B cell (primary cell): ENCODE measurements at regions not wholly inside any gene's neighbourhood (a gene's known extent, or its start where the extent isn't known, plus 50 kb on each side); places are given as distances from the start of the nearest gene placed in this dataset.

Experiments used
- ATAC-seq: fragments of 200-7000 bp; cut with Tn5 transposase; one replicate; pipeline ENCODE4 v1.10.0; 2021; ENCODE audit warnings: low read depth, mild to moderate bottlenecking, moderate number of reproducible peaks, moderate library complexity
- CTCF ChIA-PET: fragments of 350-600 bp; sonication (Branson Sonifier 250); formaldehyde crosslinking; loops from one replicate; lab custom pipeline; 2021; ENCODE audit warnings: antibody characterized with exemption, inconsistent platforms; lab: Charles Lee
- POLR2A ChIA-PET: fragments of 350-600 bp; sonication (Branson Sonifier 250); formaldehyde crosslinking; loops from one replicate; lab custom pipeline; 2021; ENCODE audit warnings: antibody characterized with exemption; lab: Charles Lee
- DNase-seq: peaks from one replicate; pipeline ENCODE4 v3.0.0; 2013
- H2AFZ ChIP-seq: 2 replicates; pipeline ENCODE4 v1.6.1; 2012; ENCODE audit warnings: mild to moderate bottlenecking, low read depth, low read length; ENCODE audit not compliant: insufficient read depth, poor library complexity, severe bottlenecking
- H3K27ac ChIP-seq, 2 donors: 1 replicate in 1 of 2; 2 replicates in 1 of 2; pipeline ENCODE4 v1.5.1; 2012 to 2013; ENCODE audit warnings: low read length in 2 of 2, mild to moderate bottlenecking in 2 of 2, moderate library complexity in 1 of 2
- H3K27me3 ChIP-seq, 4 experiments: fragments of 200-600 bp in 1 of 4; sonication (generic) in 1 of 4; replicated peaks in 1 of 4; 1 replicate in 2 of 4; 2 replicates in 2 of 4; pipeline versions ENCODE4 v1.6.1 to v1.7.0; 2013 to 2016; ENCODE audit warnings: low read length in 3 of 4, mild to moderate bottlenecking in 2 of 4, mixed read lengths in 1 of 4, moderate library complexity in 1 of 4; ENCODE audit not compliant: insufficient read depth in 4 of 4, control insufficient read depth in 3 of 4; ENCODE audit errors: control extremely low read depth in 1 of 4
- H3K36me3 ChIP-seq, 2 experiments: replicated peaks in 1 of 2; 1 replicate in 1 of 2; 2 replicates in 1 of 2; pipeline versions ENCODE4 v1.6.1 to v1.7.1; 2013; ENCODE audit warnings: low read length in 1 of 2; ENCODE audit not compliant: insufficient read depth in 2 of 2, control insufficient read depth in 1 of 2; ENCODE audit errors: control extremely low read depth in 1 of 2, extremely low read depth in 1 of 2
- H3K4me1 ChIP-seq, 2 donors: fragments of 200-600 bp in 1 of 2; sonication (generic) in 1 of 2; 1 replicate in 1 of 2; 2 replicates in 1 of 2; pipeline versions ENCODE4 v1.5.1 to v1.6.1; 2013 to 2017; ENCODE audit warnings: low read length in 2 of 2; ENCODE audit not compliant: control insufficient read depth in 2 of 2, insufficient read depth in 2 of 2
- H3K4me2 ChIP-seq: replicated peaks from 2 replicates; pipeline ENCODE3; 2012; ENCODE audit warnings: mild to moderate bottlenecking, low read depth, low read length; ENCODE audit not compliant: poor library complexity, severe bottlenecking
- H3K4me3 ChIP-seq, 5 experiments: fragments of 200-600 bp in 1 of 5; sonication (generic) in 1 of 5; 1 replicate in 3 of 5; 2 replicates in 2 of 5; pipeline versions ENCODE4 v1.5.1 to v1.7.0; 2011 to 2016; ENCODE audit warnings: low read length in 4 of 5, mild to moderate bottlenecking in 4 of 5, low read depth in 2 of 5, control low read depth in 1 of 5, moderate library complexity in 1 of 5; ENCODE audit not compliant: insufficient read depth in 1 of 5; ENCODE audit errors: control extremely low read depth in 1 of 5, extremely low read depth in 1 of 5
- H3K79me2 ChIP-seq: fragments of 200-600 bp; sonication (generic); one replicate; pipeline ENCODE4 v1.6.0; 2016; ENCODE audit warnings: low read length; ENCODE audit not compliant: control insufficient read depth, insufficient read depth
- H3K9ac ChIP-seq: fragments of 200-600 bp; sonication (generic); 2 replicates; pipeline ENCODE4 v1.6.1; 2017; ENCODE audit warnings: mild to moderate bottlenecking, low read length, moderate library complexity
- H3K9me3 ChIP-seq, 3 donors: one replicate each; pipeline versions ENCODE4 v1.6.1 to v1.7.1; 2013; ENCODE audit warnings: low read length in 2 of 3; ENCODE audit not compliant: control insufficient read depth in 2 of 3, insufficient read depth in 1 of 3; ENCODE audit errors: control extremely low read depth in 1 of 3
- H4K20me1 ChIP-seq: 2 replicates; pipeline ENCODE4 v1.6.0; 2012; ENCODE audit warnings: mild to moderate bottlenecking, low read length; ENCODE audit not compliant: insufficient read depth, control insufficient read depth, poor library complexity, severe bottlenecking
- H3K27ac Mint-ChIP-seq: one replicate; pipeline ENCODE4 v1.8.0; 2021; ENCODE audit warnings: mixed read lengths
- H3K27me3 Mint-ChIP-seq: one replicate; pipeline ENCODE4 v1.8.0; 2021; ENCODE audit warnings: mixed read lengths
- H3K4me1 Mint-ChIP-seq: one replicate; pipeline ENCODE4 v1.8.0; 2021; ENCODE audit warnings: mixed read lengths
- H3K4me3 Mint-ChIP-seq: one replicate; pipeline ENCODE4 v1.8.0; 2021; ENCODE audit warnings: mixed read lengths
- H3K9me3 Mint-ChIP-seq: one replicate; pipeline ENCODE4 v1.8.0; 2022; ENCODE audit warnings: mixed read lengths; ENCODE audit not compliant: insufficient read depth
- EZH2 ChIP-seq: IDR thresholded peaks from 2 replicates; pipeline ENCODE4 v1.6.1; 2012; ENCODE audit warnings: borderline replicate concordance, low read depth, mild to moderate bottlenecking, moderate library complexity, low read length; ENCODE audit not compliant: insufficient read depth, poor library complexity, severe bottlenecking
- WGBS: methylation state at CpG from one replicate; pipeline ENCODE4 v1.1.5; 2013; ENCODE audit warnings: missing lambda C conversion rate; ENCODE audit not compliant: insufficient coverage; 5-methylcytosine and 5-hydroxymethylcytosine counted together
- intact Hi-C: fragments of 100-400 bp; cut with micrococcal nuclease; formaldehyde crosslinking; loops from one replicate; pipeline ENCODE4 v1.10.0; 2022
- TF ChIP-seq, protein P1 (sequence below): fragments of 200-600 bp; IDR thresholded peaks from one replicate; pipeline ENCODE4 v1.8.0; 2022; ENCODE audit warnings: antibody characterized with exemption, mild to moderate bottlenecking

- no peak overlapping the region for H3K9ac ChIP-seq
- no peak overlapping the region for H2AFZ ChIP-seq
- H3K79me2 ChIP-seq = no peaks in the 10 kb centered on the region
- H3K4me1 ChIP-seq = no peaks in the 10 kb centered on the region
- no peaks in the 10 kb centered on the region for H4K20me1 ChIP-seq
- H3K27me3 ChIP-seq = peaks cover 0 to 7% (median 0%) of the 10 kb centered on the region in 4 experiments
- no peak overlapping the region for H3K4me3 ChIP-seq
- H3K9me3 ChIP-seq = peaks cover 0 to 19% (median 15%) of the 10 kb centered on the region in 3 donors
- intact Hi-C loops = no loop called here
- no peaks in the 10 kb centered on the region for H3K36me3 ChIP-seq
- H3K4me1 Mint-ChIP-seq = no peaks in the 10 kb centered on the region
- H3K27me3 Mint-ChIP-seq = peaks cover 17% of the 10 kb centered on the region
- no peak for TF ChIP-seq EZH2
- TF ChIP-seq, protein P1, sequence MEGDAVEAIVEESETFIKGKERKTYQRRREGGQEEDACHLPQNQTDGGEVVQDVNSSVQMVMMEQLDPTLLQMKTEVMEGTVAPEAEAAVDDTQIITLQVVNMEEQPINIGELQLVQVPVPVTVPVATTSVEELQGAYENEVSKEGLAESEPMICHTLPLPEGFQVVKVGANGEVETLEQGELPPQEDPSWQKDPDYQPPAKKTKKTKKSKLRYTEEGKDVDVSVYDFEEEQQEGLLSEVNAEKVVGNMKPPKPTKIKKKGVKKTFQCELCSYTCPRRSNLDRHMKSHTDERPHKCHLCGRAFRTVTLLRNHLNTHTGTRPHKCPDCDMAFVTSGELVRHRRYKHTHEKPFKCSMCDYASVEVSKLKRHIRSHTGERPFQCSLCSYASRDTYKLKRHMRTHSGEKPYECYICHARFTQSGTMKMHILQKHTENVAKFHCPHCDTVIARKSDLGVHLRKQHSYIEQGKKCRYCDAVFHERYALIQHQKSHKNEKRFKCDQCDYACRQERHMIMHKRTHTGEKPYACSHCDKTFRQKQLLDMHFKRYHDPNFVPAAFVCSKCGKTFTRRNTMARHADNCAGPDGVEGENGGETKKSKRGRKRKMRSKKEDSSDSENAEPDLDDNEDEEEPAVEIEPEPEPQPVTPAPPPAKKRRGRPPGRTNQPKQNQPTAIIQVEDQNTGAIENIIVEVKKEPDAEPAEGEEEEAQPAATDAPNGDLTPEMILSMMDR = no peak
- WGBS = no CpG with 5 or more reads among the region's 1 CpG
- H3K9me3 Mint-ChIP-seq = peaks cover 3% of the 10 kb centered on the region
- no peak overlapping the region for H3K27ac ChIP-seq
- DNase-seq = no peak
- POLR2A ChIA-PET = no interaction called here
- ATAC-seq = no peak
- H3K27ac Mint-ChIP-seq = no peak overlapping the region
- no peak overlapping the region for H3K4me3 Mint-ChIP-seq
- no peak overlapping the region for H3K4me2 ChIP-seq
- CTCF ChIA-PET = no interaction called here
Observed at GRCh38 chr5:116658830-116659229, 84.2 kb upstream of the SEMA6A start.

- Histone ChIP-seq H4K20me1 (no peaks in the 10 kb centered on the region), H3K4me2 (no peak overlapping the region), H3K36me3 (no peaks in the 10 kb centered on the region), H3K4me1 (no peaks in the 10 kb centered on the region), H3K9me3 (peaks cover 0 to 19% (median 15%) of the 10 kb centered on the region in 3 donors), H2AFZ (no peak overlapping the region), H3K4me3 (no peak overlapping the region), H3K27me3 (peaks cover 0 to 7% (median 0%) of the 10 kb centered on the region in 4 experiments), H3K9ac (no peak overlapping the region), H3K79me2 (no peaks in the 10 kb centered on the region), H3K27ac (no peak overlapping the region)
- ATAC-seq (no peak), DNase-seq (no peak)
- TF ChIP-seq, protein P1 = no peak
- TF ChIP-seq EZH2 = no peak
- no peaks in the 10 kb centered on the region for H3K4me1 Mint-ChIP-seq
- ChIA-PET POLR2A (no interaction called here), CTCF (no interaction called here)
- intact Hi-C loops = no loop called here
- H3K27ac Mint-ChIP-seq = no peak overlapping the region
- no peak overlapping the region for H3K4me3 Mint-ChIP-seq
- peaks cover 19% of the 10 kb centered on the region for H3K27me3 Mint-ChIP-seq
- H3K9me3 Mint-ChIP-seq = peaks cover 3% of the 10 kb centered on the region
Observed at GRCh38 chr5:116658141-116658540, 83.5 kb upstream of the SEMA6A start.
